ENCODE measurements at regions not wholly inside any gene's neighbourhood (a gene's known extent, or its start where the extent isn't known, plus 50 kb on each side); places are given as distances from the start of the nearest gene placed in this dataset.

DNA sequence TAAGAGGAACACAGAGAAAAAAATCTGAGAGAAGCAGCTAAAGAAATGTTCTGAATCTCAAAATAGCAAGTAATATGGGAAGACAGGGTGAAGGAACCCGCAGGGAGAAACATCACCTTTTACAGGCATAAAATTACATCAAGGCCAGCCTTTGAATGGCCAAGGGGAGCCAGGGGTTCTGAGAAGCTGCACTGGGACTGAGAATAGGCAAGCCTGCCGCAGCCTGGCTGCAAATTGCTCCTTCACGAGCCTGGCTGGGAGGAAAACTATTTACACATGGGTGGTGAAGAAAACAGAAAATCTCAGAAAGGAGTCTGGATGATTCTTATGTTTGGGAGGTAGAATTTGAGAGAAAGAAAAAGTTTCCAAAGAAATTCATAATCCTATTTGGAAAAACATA is 74.5 kb upstream of the QRFPR start (continued):
- TF ChIP-seq, protein P1, sequence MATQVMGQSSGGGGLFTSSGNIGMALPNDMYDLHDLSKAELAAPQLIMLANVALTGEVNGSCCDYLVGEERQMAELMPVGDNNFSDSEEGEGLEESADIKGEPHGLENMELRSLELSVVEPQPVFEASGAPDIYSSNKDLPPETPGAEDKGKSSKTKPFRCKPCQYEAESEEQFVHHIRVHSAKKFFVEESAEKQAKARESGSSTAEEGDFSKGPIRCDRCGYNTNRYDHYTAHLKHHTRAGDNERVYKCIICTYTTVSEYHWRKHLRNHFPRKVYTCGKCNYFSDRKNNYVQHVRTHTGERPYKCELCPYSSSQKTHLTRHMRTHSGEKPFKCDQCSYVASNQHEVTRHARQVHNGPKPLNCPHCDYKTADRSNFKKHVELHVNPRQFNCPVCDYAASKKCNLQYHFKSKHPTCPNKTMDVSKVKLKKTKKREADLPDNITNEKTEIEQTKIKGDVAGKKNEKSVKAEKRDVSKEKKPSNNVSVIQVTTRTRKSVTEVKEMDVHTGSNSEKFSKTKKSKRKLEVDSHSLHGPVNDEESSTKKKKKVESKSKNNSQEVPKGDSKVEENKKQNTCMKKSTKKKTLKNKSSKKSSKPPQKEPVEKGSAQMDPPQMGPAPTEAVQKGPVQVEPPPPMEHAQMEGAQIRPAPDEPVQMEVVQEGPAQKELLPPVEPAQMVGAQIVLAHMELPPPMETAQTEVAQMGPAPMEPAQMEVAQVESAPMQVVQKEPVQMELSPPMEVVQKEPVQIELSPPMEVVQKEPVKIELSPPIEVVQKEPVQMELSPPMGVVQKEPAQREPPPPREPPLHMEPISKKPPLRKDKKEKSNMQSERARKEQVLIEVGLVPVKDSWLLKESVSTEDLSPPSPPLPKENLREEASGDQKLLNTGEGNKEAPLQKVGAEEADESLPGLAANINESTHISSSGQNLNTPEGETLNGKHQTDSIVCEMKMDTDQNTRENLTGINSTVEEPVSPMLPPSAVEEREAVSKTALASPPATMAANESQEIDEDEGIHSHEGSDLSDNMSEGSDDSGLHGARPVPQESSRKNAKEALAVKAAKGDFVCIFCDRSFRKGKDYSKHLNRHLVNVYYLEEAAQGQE (IDR thresholded peaks at IDR 0.05; ENCODE audit: low read depth, low read length) = no peak

DNA sequence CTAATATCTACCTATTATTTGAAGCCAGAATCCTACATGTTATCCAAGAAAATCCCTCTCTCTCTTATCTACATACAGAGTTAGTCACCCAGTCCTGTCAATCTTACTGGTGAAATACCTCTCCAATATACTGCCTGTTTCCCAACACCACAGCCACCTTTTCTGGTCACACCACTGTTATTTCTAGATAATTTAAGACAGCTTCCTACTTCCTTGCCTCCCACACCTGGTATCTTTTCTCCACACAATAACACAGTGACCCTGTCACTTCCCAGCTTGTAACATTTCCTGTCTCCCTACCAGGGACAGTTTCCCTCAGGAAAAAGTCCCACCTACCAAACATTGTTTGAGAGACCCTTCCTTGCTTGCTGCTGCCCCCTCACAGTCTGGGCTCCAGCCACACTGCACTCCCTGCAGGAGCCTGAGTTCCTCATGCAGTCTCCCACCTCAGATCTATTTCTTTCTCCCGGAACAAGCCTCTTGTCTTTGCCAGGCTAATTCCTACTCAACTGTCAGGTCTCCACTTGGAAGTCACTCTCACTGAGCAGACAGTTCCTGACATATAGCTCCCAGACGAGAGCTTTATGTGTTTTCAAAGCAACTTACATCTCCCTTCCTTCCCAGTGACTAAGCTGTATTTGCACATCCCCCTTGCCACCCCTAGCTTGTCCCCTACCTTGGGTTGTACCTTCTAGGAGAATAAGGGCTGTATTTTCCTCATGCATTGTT is 73.6 kb upstream of the QRFPR start:
- no peak overlapping the region for H3K4me3 ChIP-seq
- in situ Hi-C loops (cut with MboI) (no loop called here), intact Hi-C loops (cut with micrococcal nuclease; ENCODE audit: unreplicated experiment) (no loop called here)
- H3K4me1 ChIP-seq (ENCODE audit: control insufficient read depth, insufficient read depth, low read length) = no peaks in the 10 kb centered on the region
- H4K20me1 ChIP-seq (ENCODE audit: control insufficient read depth, insufficient read depth) = no peaks in the 10 kb centered on the region
- 33% methylated on average over 2 of the region's 2 CpGs for WGBS (ENCODE audit: insufficient coverage, insufficient replicate concordance, low lambda C conversion rate, missing lambda C conversion rate)
- no peak overlapping the region for H3K9ac ChIP-seq (ENCODE audit: control insufficient read depth, insufficient read depth, low read length)
- no peak overlapping the region for H3K4me2 ChIP-seq (ENCODE audit: control insufficient read depth, insufficient read depth)
- no peaks in the 10 kb centered on the region; a peak in 2 of 4 replicates for H3K27me3 ChIP-seq (replicated peaks in 1 of 2; ENCODE audit: control insufficient read depth in 2 of 2, insufficient read depth in 2 of 2, low read length in 1 of 2)
- DNase-seq (ENCODE audit: low read depth, low spot score) (no peak), ATAC-seq (no peak), FAIRE-seq (no peak)
- H2AFZ ChIP-seq (ENCODE audit: control insufficient read depth, low read depth, low read length) = no peak overlapping the region
- SMC1A ChIA-PET (ENCODE audit: uncharacterized antibody, unreplicated experiment) = no interaction called here
- H3K9me3 ChIP-seq (replicated peaks; ENCODE audit: control insufficient read depth, insufficient read depth, low read length) = no peaks in the 10 kb centered on the region
- RAD21 ChIA-PET (ENCODE audit: unreplicated experiment) = no interaction called here
- no peak overlapping the region for H3K27ac ChIP-seq (ENCODE audit: control insufficient read depth, insufficient read depth)
- no peaks in the 10 kb centered on the region for H3K36me3 ChIP-seq (ENCODE audit: control insufficient read depth in 2 of 2, insufficient read depth in 2 of 2, low read length in 1 of 2)
- no peaks in the 10 kb centered on the region for H3K79me2 ChIP-seq (ENCODE audit: control insufficient read depth, insufficient read depth, low read length)
- POLR2A ChIA-PET = no interaction called here
- BruUV-seq (replicated peaks) = no TSS peak
- CTCF ChIA-PET = no interaction called here
- TF ChIP-seq, protein P2, sequence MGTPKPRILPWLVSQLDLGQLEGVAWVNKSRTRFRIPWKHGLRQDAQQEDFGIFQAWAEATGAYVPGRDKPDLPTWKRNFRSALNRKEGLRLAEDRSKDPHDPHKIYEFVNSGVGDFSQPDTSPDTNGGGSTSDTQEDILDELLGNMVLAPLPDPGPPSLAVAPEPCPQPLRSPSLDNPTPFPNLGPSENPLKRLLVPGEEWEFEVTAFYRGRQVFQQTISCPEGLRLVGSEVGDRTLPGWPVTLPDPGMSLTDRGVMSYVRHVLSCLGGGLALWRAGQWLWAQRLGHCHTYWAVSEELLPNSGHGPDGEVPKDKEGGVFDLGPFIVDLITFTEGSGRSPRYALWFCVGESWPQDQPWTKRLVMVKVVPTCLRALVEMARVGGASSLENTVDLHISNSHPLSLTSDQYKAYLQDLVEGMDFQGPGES (IDR thresholded peaks at IDR 0.05) = no peak
- TF ChIP-seq, protein P3, sequence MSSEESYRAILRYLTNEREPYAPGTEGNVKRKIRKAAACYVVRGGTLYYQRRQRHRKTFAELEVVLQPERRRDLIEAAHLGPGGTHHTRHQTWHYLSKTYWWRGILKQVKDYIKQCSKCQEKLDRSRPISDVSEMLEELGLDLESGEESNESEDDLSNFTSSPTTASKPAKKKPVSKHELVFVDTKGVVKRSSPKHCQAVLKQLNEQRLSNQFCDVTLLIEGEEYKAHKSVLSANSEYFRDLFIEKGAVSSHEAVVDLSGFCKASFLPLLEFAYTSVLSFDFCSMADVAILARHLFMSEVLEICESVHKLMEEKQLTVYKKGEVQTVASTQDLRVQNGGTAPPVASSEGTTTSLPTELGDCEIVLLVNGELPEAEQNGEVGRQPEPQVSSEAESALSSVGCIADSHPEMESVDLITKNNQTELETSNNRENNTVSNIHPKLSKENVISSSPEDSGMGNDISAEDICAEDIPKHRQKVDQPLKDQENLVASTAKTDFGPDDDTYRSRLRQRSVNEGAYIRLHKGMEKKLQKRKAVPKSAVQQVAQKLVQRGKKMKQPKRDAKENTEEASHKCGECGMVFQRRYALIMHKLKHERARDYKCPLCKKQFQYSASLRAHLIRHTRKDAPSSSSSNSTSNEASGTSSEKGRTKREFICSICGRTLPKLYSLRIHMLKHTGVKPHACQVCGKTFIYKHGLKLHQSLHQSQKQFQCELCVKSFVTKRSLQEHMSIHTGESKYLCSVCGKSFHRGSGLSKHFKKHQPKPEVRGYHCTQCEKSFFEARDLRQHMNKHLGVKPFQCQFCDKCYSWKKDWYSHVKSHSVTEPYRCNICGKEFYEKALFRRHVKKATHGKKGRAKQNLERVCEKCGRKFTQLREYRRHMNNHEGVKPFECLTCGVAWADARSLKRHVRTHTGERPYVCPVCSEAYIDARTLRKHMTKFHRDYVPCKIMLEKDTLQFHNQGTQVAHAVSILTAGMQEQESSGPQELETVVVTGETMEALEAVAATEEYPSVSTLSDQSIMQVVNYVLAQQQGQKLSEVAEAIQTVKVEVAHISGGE (CRISPR knock-in tag; IDR thresholded peaks at IDR 0.05) = no peak
- no peak for TF ChIP-seq RAD51 (IDR thresholded peaks at IDR 0.05)
- no peak for TF ChIP-seq IKZF1 (conservative IDR thresholded peaks at IDR 0.05)
- TF ChIP-seq SMC3 (IDR thresholded peaks at IDR 0.05; ENCODE audit: borderline replicate concordance, low read length) = no peak
- no peak for TF ChIP-seq ZNF622 (IDR thresholded peaks at IDR 0.05)
- TF ChIP-seq ATF7 (IDR thresholded peaks at IDR 0.05; ENCODE audit: low read depth) = no peak
- TF ChIP-seq ZNF207 (IDR thresholded peaks at IDR 0.05; ENCODE audit: borderline replicate concordance) = no peak
- no peak for TF ChIP-seq POLR2AphosphoS5 (IDR thresholded peaks at IDR 0.05; ENCODE audit: low read length)

All from GM12878 (cell line).